K562 (cell line): ENCODE measurements at regions not wholly inside any gene's neighbourhood (a gene's known extent, or its start where the extent isn't known, plus 50 kb on each side); places are given as distances from the start of the nearest gene placed in this dataset.

Source experiments
- ATAC-seq: fragments of 200-7000 bp; cut with Tn5 transposase; 3 replicates; pipeline ENCODE4 v1.9.1; 2020; ENCODE audit warnings: moderate library complexity
- BruUV-seq: library from RNA; stranded (reverse); fragments of 400-500 nt; replicated peaks from 2 replicates; lab custom pipeline; 2021; lab: Mats Ljungman, UMichigan
- CTCF ChIA-PET: fragments of 300-600 bp; formaldehyde crosslinking; extraction: SDS; loops from one replicate; lab custom pipeline; 2021; ENCODE audit warnings: low intra/inter-chr PET ratio; lab: Yijun Ruan, JAX
- POLR2A ChIA-PET: fragments of 300-600, 350-650 bp; sonication (Branson Sonifier 250); formaldehyde crosslinking; extraction: SDS; loops from one replicate; lab custom pipeline; 2021; ENCODE audit warnings: antibody characterized with exemption, inconsistent platforms; lab: Yijun Ruan, JAX
- DNase-seq, 4 experiments: peaks; one replicate each; pipeline versions ENCODE4 v3.0.0 to v3.0.0-alpha.2; 2011 to 2018; ENCODE audit warnings: low spot score in 3 of 4, mixed read lengths in 3 of 4; ENCODE audit errors: extremely low read depth in 1 of 4
- FAIRE-seq: peaks from 2 replicates; lab custom pipeline; 2011; peaks lifted over from hg19 to GRCh38; lab: Jason Lieb, UNC
- H2AFZ ChIP-seq: 2 replicates; pipeline ENCODE4 v1.6.0; 2011; ENCODE audit warnings: low read depth, low read length, control low read depth, inconsistent platforms
- H3K27ac ChIP-seq: fragments of 200-600 bp; 3 replicates; pipeline ENCODE4 v1.8.0; 2011; ENCODE audit warnings: low read depth, mild to moderate bottlenecking, control low read depth, inconsistent platforms, low read length, moderate library complexity, mixed read lengths; ENCODE audit errors: extremely low read depth
- H3K27me3 ChIP-seq, 2 experiments: fragments of 300-600 bp in 1 of 2; 2 replicates in 1 of 2; 3 replicates in 1 of 2; pipeline versions ENCODE4 v1.6.0 to v1.8.0; 2011; ENCODE audit warnings: inconsistent platforms in 2 of 2, low read length in 2 of 2, mild to moderate bottlenecking in 1 of 2, mixed read lengths in 1 of 2, moderate library complexity in 1 of 2; ENCODE audit not compliant: control insufficient read depth in 2 of 2, insufficient read depth in 2 of 2
- H3K36me3 ChIP-seq: fragments of 300-600 bp; 3 replicates; pipeline ENCODE4 v1.8.0; 2011; ENCODE audit warnings: mild to moderate bottlenecking, low read length, inconsistent platforms; ENCODE audit not compliant: control insufficient read depth, insufficient read depth
- H3K4me1 ChIP-seq, 2 experiments: fragments of 200-600 bp in 1 of 2; replicated peaks in 1 of 2; 2 replicates in 1 of 2; 3 replicates in 1 of 2; pipeline versions ENCODE4 v1.5.1 to v1.8.0; 2011; ENCODE audit warnings: inconsistent platforms in 2 of 2, low read length in 2 of 2, mild to moderate bottlenecking in 1 of 2, mixed read lengths in 1 of 2, moderate library complexity in 1 of 2; ENCODE audit not compliant: control insufficient read depth in 2 of 2, insufficient read depth in 2 of 2
- H3K4me2 ChIP-seq: 2 replicates; pipeline ENCODE4 v1.6.1; 2011; ENCODE audit warnings: low read length, control low read depth, inconsistent platforms, mixed read lengths; ENCODE audit not compliant: insufficient read depth
- H3K4me3 ChIP-seq: fragments of 200-600 bp; sonication (generic), shearing (Covaris generic); 2 replicates; pipeline ENCODE4 v1.5.1; 2016; ENCODE audit warnings: control low read depth, inconsistent platforms
- H3K79me2 ChIP-seq: fragments of 200-600 bp; 3 replicates; pipeline ENCODE4 v1.8.0; 2011; ENCODE audit warnings: low read length, inconsistent platforms; ENCODE audit not compliant: control insufficient read depth, insufficient read depth
- H3K9ac ChIP-seq, 2 experiments: 2 replicates each; pipeline versions ENCODE4 v1.6.0 to v1.6.1; 2011; ENCODE audit warnings: low read depth in 2 of 2, low read length in 2 of 2, control low read depth in 1 of 2, inconsistent platforms in 1 of 2, mild to moderate bottlenecking in 1 of 2, mixed read lengths in 1 of 2; ENCODE audit not compliant: insufficient read depth in 1 of 2
- H3K9me1 ChIP-seq: one replicate; pipeline ENCODE4 v1.6.0; 2011; ENCODE audit warnings: inconsistent platforms, mild to moderate bottlenecking, low read length, moderate library complexity; ENCODE audit not compliant: control insufficient read depth, insufficient read depth
- H3K9me3 ChIP-seq: replicated peaks from 2 replicates; pipeline ENCODE4 v1.5.1; 2011; ENCODE audit warnings: low read depth, low read length, inconsistent platforms; ENCODE audit not compliant: control insufficient read depth, insufficient read depth
- H4K20me1 ChIP-seq: replicated peaks from 2 replicates; pipeline ENCODE4 v1.6.1; 2011; ENCODE audit warnings: low read length, inconsistent platforms, mixed read lengths; ENCODE audit not compliant: control insufficient read depth, insufficient read depth
- ERF ChIP-seq: fragments of 450-650 bp; formaldehyde crosslinking; IDR thresholded peaks from 2 replicates; pipeline ENCODE4 v1.4.0; 2020; ENCODE audit warnings: mild to moderate bottlenecking, mixed read lengths
- KHSRP ChIP-seq: fragments of 450-650 bp; IDR thresholded peaks from 2 replicates; pipeline ENCODE4 v1.6.1; 2017
- NCOA4 ChIP-seq: fragments of 450-650 bp; IDR thresholded peaks from 2 replicates; pipeline ENCODE4 v1.6.1; 2018; ENCODE audit warnings: mild to moderate bottlenecking; ENCODE audit not compliant: partially characterized antibody
- THRA ChIP-seq: fragments of 450-650 bp; IDR thresholded peaks from 2 replicates; pipeline ENCODE4 v1.6.1; 2017; ENCODE audit warnings: mild to moderate bottlenecking, moderate library complexity
- ZNF695 ChIP-seq: fragments of 450-650 bp; formaldehyde crosslinking; IDR thresholded peaks from 2 replicates; pipeline ENCODE4 v1.4.0; 2020; ENCODE audit warnings: mild to moderate bottlenecking, moderate library complexity
- ZNF764 ChIP-seq: fragments of 250-450 bp; sonication (Bioruptor Pico); IDR thresholded peaks from 2 replicates; pipeline ENCODE4 v1.4.0; 2020; ENCODE audit warnings: low read depth, mild to moderate bottlenecking, moderate library complexity
- ZNF830 ChIP-seq: fragments of 250-450 bp; sonication (Bioruptor Pico); IDR thresholded peaks from 2 replicates; pipeline ENCODE4 v1.5.0; 2021; ENCODE audit warnings: mild to moderate bottlenecking
- WGBS: fragments of 100-300 bp; shearing (Covaris generic); methylation state at CpG from one replicate; pipeline ENCODE4 v1.1.6; 2016; ENCODE audit warnings: low coverage, mixed read lengths; ENCODE audit not compliant: insufficient coverage; ENCODE audit errors: missing lambda C conversion rate; 5-methylcytosine and 5-hydroxymethylcytosine counted together
- in situ Hi-C: fragments of 300-500 bp; cut with MboI; formaldehyde crosslinking; loops from 4 replicates; pipeline ENCODE4 v1.15.0; 2018; ENCODE audit warnings: inconsistent platforms, mixed read lengths
- intact Hi-C: fragments of 100-400 bp; cut with micrococcal nuclease; formaldehyde crosslinking; loops from 2 replicates; pipeline ENCODE4 v1.14.2; 2022

- H3K9me3 ChIP-seq, result no peaks in the 10 kb centered on the region
- ChIA-PET CTCF (no interaction called here), POLR2A (no interaction called here)
- H2AFZ ChIP-seq, result no peak overlapping the region
- H3K9ac ChIP-seq, result no peak overlapping the region
- no peaks in the 10 kb centered on the region for H3K36me3 ChIP-seq
- FAIRE-seq (no peak), ATAC-seq (no peak)
- no peaks in the 10 kb centered on the region for H3K9me1 ChIP-seq
- no peaks in the 10 kb centered on the region for H3K27me3 ChIP-seq
- in situ Hi-C loops, result no loop called here
- H4K20me1 ChIP-seq, result no peaks in the 10 kb centered on the region
- BruUV-seq, result no TSS peak
- no peak overlapping the region for H3K27ac ChIP-seq
- H3K4me1 ChIP-seq, result no peaks in the 10 kb centered on the region
- TF ChIP-seq NCOA4, result no peak
- TF ChIP-seq KHSRP, result no peak
- no peak for TF ChIP-seq THRA
- TF ChIP-seq ERF, result no peak
- TF ChIP-seq, all 486 proteins: peak for 0
- 0% methylated on average over 5 of the region's 5 CpGs for WGBS
- no peak for DNase-seq
- Histone ChIP-seq H3K4me2 (no peak overlapping the region), H3K4me3 (no peak overlapping the region), H3K79me2 (no peaks in the 10 kb centered on the region)
- intact Hi-C loops, result no loop called here
Measured at GRCh38 chr11:81071606-81072005, 1630.8 kb upstream of the TENM4 start.

GRCh38 chr11:81070948-81071347 lies 1630.1 kb upstream of the TENM4 start:
- Histone ChIP-seq H3K27ac (no peak overlapping the region), H3K4me1 (no peaks in the 10 kb centered on the region), H3K9me3 (no peaks in the 10 kb centered on the region), H2AFZ (no peak overlapping the region), H3K27me3 (no peaks in the 10 kb centered on the region), H3K9me1 (no peaks in the 10 kb centered on the region), H3K4me3 (no peak overlapping the region)
- FAIRE-seq (no peak), DNase-seq (no peak)
- in situ Hi-C loops (no loop called here), intact Hi-C loops (no loop called here)
- TF ChIP-seq ZNF695 (CRISPR knock-in tag) (no peak), ZNF764 (CRISPR knock-in tag) (no peak), ZNF830 (CRISPR knock-in tag) (no peak)
- TF ChIP-seq, all 486 proteins: peak for 0
- POLR2A ChIA-PET, result no interaction called here
- Histone ChIP-seq H3K36me3 (no peaks in the 10 kb centered on the region), H3K9ac (no peak overlapping the region), H3K4me2 (no peak overlapping the region), H3K79me2 (no peaks in the 10 kb centered on the region), H4K20me1 (no peaks in the 10 kb centered on the region)
- no peak for ATAC-seq
- no TSS peak for BruUV-seq
- CTCF ChIA-PET, result no interaction called here
- WGBS, result 0% methylated on average over 4 of the region's 4 CpGs
